Keratinocyte (primary cell): ENCODE measurements at regions not wholly inside any gene's neighbourhood (a gene's known extent, or its start where the extent isn't known, plus 50 kb on each side); places are given as distances from the start of the nearest gene placed in this dataset.

Experiments
- DNase-seq: peaks from one replicate; pipeline ENCODE4 v3.0.0-alpha.2; 2011; ENCODE audit warnings: low read depth, missing footprints, low spot score
- FAIRE-seq: peaks from 2 replicates; lab custom pipeline; 2011; peaks lifted over from hg19 to GRCh38; lab: Jason Lieb, UNC
- H2AFZ ChIP-seq: 2 replicates; pipeline ENCODE4 v1.6.0; 2012; ENCODE audit warnings: low read length, control low read depth, inconsistent platforms; ENCODE audit not compliant: control insufficient read depth
- H3K27ac ChIP-seq: 2 replicates; pipeline ENCODE4 v1.5.1; 2011; ENCODE audit warnings: low read length; ENCODE audit not compliant: control insufficient read depth, insufficient read depth
- H3K27me3 ChIP-seq: 3 replicates; pipeline ENCODE4 v1.6.0; 2011; ENCODE audit warnings: low read length; ENCODE audit not compliant: control insufficient read depth, insufficient read depth; ENCODE audit errors: extremely low read depth
- H3K36me3 ChIP-seq, 2 experiments: 2 replicates in 1 of 2; 3 replicates in 1 of 2; pipeline ENCODE4 v1.5.1; 2011; ENCODE audit warnings: low read length in 2 of 2, mild to moderate bottlenecking in 1 of 2; ENCODE audit not compliant: control insufficient read depth in 2 of 2, insufficient read depth in 2 of 2; ENCODE audit errors: extremely low read depth in 1 of 2
- H3K4me1 ChIP-seq: 3 replicates; pipeline ENCODE4 v1.5.1; 2011; ENCODE audit warnings: low read length; ENCODE audit not compliant: control insufficient read depth, insufficient read depth; ENCODE audit errors: extremely low read depth
- H3K4me2 ChIP-seq: 3 replicates; pipeline ENCODE4 v1.6.0; 2011; ENCODE audit warnings: low read depth, low read length; ENCODE audit not compliant: control insufficient read depth, insufficient read depth; ENCODE audit errors: extremely low read depth
- H3K4me3 ChIP-seq, 3 experiments: fragments of 200-600 bp in 1 of 3; sonication (generic) in 1 of 3; 2 replicates in 2 of 3; 3 replicates in 1 of 3; pipeline ENCODE4 v1.5.1; 2011 to 2016; ENCODE audit warnings: low read length in 3 of 3, mild to moderate bottlenecking in 3 of 3, control low read depth in 2 of 3, inconsistent platforms in 1 of 3, low read depth in 1 of 3, mixed read lengths in 1 of 3, mixed run types in 1 of 3, moderate library complexity in 1 of 3; ENCODE audit not compliant: control insufficient read depth in 2 of 3, insufficient read depth in 2 of 3; ENCODE audit errors: extremely low read depth in 1 of 3
- H3K79me2 ChIP-seq: 2 replicates; pipeline ENCODE4 v1.6.0; 2012; ENCODE audit warnings: low read length; ENCODE audit not compliant: control insufficient read depth, insufficient read depth
- H3K9ac ChIP-seq: 3 replicates; pipeline ENCODE4 v1.6.0; 2011; ENCODE audit warnings: low read length; ENCODE audit not compliant: control insufficient read depth, insufficient read depth; ENCODE audit errors: extremely low read depth
- H3K9me1 ChIP-seq: 3 replicates; pipeline ENCODE4 v1.6.0; 2011; ENCODE audit warnings: low read length; ENCODE audit not compliant: control insufficient read depth, insufficient read depth; ENCODE audit errors: extremely low read depth
- H3K9me3 ChIP-seq: 2 replicates; pipeline ENCODE4 v1.5.1; 2012; ENCODE audit warnings: low read depth, low read length; ENCODE audit not compliant: control insufficient read depth
- H4K20me1 ChIP-seq: 3 replicates; pipeline ENCODE4 v1.6.0; 2011; ENCODE audit warnings: low read length; ENCODE audit not compliant: control insufficient read depth, insufficient read depth; ENCODE audit errors: extremely low read depth
- EZH2 ChIP-seq: IDR thresholded peaks from one replicate; pipeline ENCODE4 v1.6.1; 2012; ENCODE audit warnings: inconsistent platforms, mild to moderate bottlenecking, low read length, moderate library complexity
- dilution Hi-C: fragments of 300-500 bp; cut with MboI; formaldehyde crosslinking; loops from one replicate; pipeline ENCODE4 v1.7.0; 2020; ENCODE audit warnings: low sequenced_read_pairs; ENCODE audit not compliant: extremely low pct_ligation_motif_present
- TF ChIP-seq, protein P1 (sequence below), 3 experiments: IDR thresholded peaks in 1 of 3; conservative IDR thresholded peaks in 1 of 3; optimal IDR thresholded peaks in 1 of 3; 2 replicates in 2 of 3; 3 replicates in 1 of 3; pipeline versions ENCODE3 to v1.5.1; 2011; ENCODE audit warnings: low read length in 3 of 3, mild to moderate bottlenecking in 3 of 3, moderate library complexity in 2 of 3, control low read depth in 1 of 3, inconsistent platforms in 1 of 3; ENCODE audit not compliant: insufficient read depth in 2 of 3; ENCODE audit errors: extremely low read depth in 1 of 3

DNA sequence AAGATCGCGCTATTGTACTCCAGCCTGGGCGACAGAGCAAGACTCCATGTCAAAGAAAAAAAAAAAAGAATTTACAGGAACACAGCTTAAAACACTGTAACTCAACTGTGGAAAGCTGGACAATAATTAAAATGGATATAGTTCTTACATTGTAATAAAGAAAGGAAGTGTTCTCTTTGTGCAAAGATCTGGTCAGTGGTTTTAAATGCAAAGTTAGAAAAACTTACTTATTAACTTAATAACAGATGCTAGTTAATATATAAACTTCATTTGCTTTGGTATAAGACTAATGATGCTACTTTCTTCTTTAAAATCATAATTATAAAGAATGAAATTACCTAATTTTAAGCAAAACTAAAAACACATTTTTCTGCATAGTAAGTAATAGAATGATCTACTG lies 2024.1 kb upstream of the TENM3 start:
- FAIRE-seq: no peak
- H3K9ac ChIP-seq: no peak overlapping the region
- H3K36me3 ChIP-seq: no peaks in the 10 kb centered on the region
- H3K9me3 ChIP-seq: no peaks in the 10 kb centered on the region
- H3K4me2 ChIP-seq: no peak overlapping the region
- no peaks in the 10 kb centered on the region for H3K4me1 ChIP-seq
- no peaks in the 10 kb centered on the region for H3K79me2 ChIP-seq
- dilution Hi-C loops: no loop called here
- H3K9me1 ChIP-seq: no peaks in the 10 kb centered on the region
- no peak for DNase-seq
- H2AFZ ChIP-seq: no peak overlapping the region
- no peak overlapping the region for H3K4me3 ChIP-seq
- TF ChIP-seq, protein P1, sequence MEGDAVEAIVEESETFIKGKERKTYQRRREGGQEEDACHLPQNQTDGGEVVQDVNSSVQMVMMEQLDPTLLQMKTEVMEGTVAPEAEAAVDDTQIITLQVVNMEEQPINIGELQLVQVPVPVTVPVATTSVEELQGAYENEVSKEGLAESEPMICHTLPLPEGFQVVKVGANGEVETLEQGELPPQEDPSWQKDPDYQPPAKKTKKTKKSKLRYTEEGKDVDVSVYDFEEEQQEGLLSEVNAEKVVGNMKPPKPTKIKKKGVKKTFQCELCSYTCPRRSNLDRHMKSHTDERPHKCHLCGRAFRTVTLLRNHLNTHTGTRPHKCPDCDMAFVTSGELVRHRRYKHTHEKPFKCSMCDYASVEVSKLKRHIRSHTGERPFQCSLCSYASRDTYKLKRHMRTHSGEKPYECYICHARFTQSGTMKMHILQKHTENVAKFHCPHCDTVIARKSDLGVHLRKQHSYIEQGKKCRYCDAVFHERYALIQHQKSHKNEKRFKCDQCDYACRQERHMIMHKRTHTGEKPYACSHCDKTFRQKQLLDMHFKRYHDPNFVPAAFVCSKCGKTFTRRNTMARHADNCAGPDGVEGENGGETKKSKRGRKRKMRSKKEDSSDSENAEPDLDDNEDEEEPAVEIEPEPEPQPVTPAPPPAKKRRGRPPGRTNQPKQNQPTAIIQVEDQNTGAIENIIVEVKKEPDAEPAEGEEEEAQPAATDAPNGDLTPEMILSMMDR (optimal IDR thresholded peaks at IDR 0.05 in 1 of 3, IDR thresholded peaks at IDR 0.05 in 1 of 3, conservative IDR thresholded peaks at IDR 0.05 in 1 of 3; ENCODE audit: extremely low read depth in 1 of 3, insufficient read depth in 2 of 3, low read length in 3 of 3): no peak
- TF ChIP-seq EZH2: no peak
- H3K27me3 ChIP-seq: no peaks in the 10 kb centered on the region
- no peaks in the 10 kb centered on the region for H4K20me1 ChIP-seq
- H3K27ac ChIP-seq: no peak overlapping the region

DNA sequence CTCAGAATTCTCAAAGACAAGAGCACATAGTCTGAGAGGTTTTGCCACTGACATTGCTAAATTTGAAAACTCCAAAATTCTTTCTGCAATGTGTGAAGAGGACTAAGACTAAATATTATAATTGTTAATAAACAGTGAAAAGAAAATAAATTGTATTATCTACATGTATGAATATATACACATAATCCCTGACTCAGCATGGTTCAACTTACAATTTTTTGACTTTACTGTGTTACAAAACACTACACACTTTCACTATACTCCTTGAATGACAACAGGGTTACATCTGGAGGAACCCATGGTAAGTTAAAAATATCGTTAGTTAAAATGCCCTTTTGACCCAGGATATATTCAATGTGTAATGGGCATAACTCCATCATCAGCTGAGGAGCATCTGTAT lies 2017.2 kb upstream of the TENM3 start:
- dilution Hi-C loops: no loop called here
- Histone ChIP-seq H4K20me1 (no peaks in the 10 kb centered on the region), H3K4me3 (no peak overlapping the region), H3K9ac (no peak overlapping the region), H3K27ac (no peak overlapping the region), H2AFZ (no peak overlapping the region), H3K9me3 (peaks cover 2% of the 10 kb centered on the region), H3K27me3 (no peaks in the 10 kb centered on the region), H3K79me2 (no peaks in the 10 kb centered on the region), H3K9me1 (no peaks in the 10 kb centered on the region), H3K4me2 (no peak overlapping the region), H3K36me3 (no peaks in the 10 kb centered on the region), H3K4me1 (no peaks in the 10 kb centered on the region)
- TF ChIP-seq, protein P1 (optimal IDR thresholded peaks at IDR 0.05 in 1 of 3, IDR thresholded peaks at IDR 0.05 in 1 of 3, conservative IDR thresholded peaks at IDR 0.05 in 1 of 3; ENCODE audit: extremely low read depth in 1 of 3, insufficient read depth in 2 of 3, low read length in 3 of 3): no peak
- no peak for TF ChIP-seq EZH2
- DNase-seq (no peak), FAIRE-seq (no peak)
